ENCODE measurements at regions not wholly inside any gene's neighbourhood (a gene's known extent, or its start where the extent isn't known, plus 50 kb on each side); places are given as distances from the start of the nearest gene placed in this dataset.

GRCh38 chr2:30341500-30342267 lies 105.4 kb upstream of the LCLAT1 start:
- DNase-seq = no peak

GRCh38 chr2:30346471-30347169 lies 100.4 kb upstream of the LCLAT1 start:
- DNase-seq = no peak

GRCh38 chr2:30348825-30349224 lies 98.2 kb upstream of the LCLAT1 start:
- DNase-seq = no peak

- no peak for DNase-seq
Measured at GRCh38 chr2:30349691-30350090, 97.4 kb upstream of the LCLAT1 start.

GRCh38 chr2:30351116-30351515 lies 95.9 kb upstream of the LCLAT1 start:
- no peak for DNase-seq

- DNase-seq = no peak
Measured at GRCh38 chr2:30351949-30352348, 95.1 kb upstream of the LCLAT1 start.

GRCh38 chr2:30354150-30354549 lies 92.9 kb upstream of the LCLAT1 start:
- DNase-seq = no peak

GRCh38 chr2:30354621-30355020 lies 92.4 kb upstream of the LCLAT1 start:
- DNase-seq = no peak

GRCh38 chr2:30355306-30355705 lies 91.7 kb upstream of the LCLAT1 start:
- no peak for DNase-seq

GRCh38 chr2:30356071-30356470 lies 91.0 kb upstream of the LCLAT1 start:
- DNase-seq = no peak

- DNase-seq = no peak
Measured at GRCh38 chr2:30356776-30357175, 90.3 kb upstream of the LCLAT1 start.

- no peak for DNase-seq
Measured at GRCh38 chr2:30358351-30358750, 88.7 kb upstream of the LCLAT1 start.

GRCh38 chr2:30358842-30359241 lies 88.2 kb upstream of the LCLAT1 start:
- DNase-seq = no peak

- DNase-seq = no peak
Measured at GRCh38 chr2:30359644-30360167, 87.3 kb upstream of the LCLAT1 start.

GRCh38 chr2:30361751-30362394 lies 85.2 kb upstream of the LCLAT1 start:
- DNase-seq = no peak

- no peak for DNase-seq
Measured at GRCh38 chr2:30362468-30363081, 84.5 kb upstream of the LCLAT1 start.

GRCh38 chr2:30363406-30363805 lies 83.6 kb upstream of the LCLAT1 start:
- no peak for DNase-seq

- no peak for DNase-seq
Measured at GRCh38 chr2:30365201-30365600, 81.8 kb upstream of the LCLAT1 start.

GRCh38 chr2:30366199-30366691 lies 80.8 kb upstream of the LCLAT1 start:
- peak; percentile 31 for DNase-seq

GRCh38 chr2:30367232-30368070 lies 79.6 kb upstream of the LCLAT1 start:
- DNase-seq = no peak

GRCh38 chr2:30368258-30368657 lies 78.8 kb upstream of the LCLAT1 start:
- no peak for DNase-seq

GRCh38 chr2:30371028-30371689 lies 75.9 kb upstream of the LCLAT1 start:
- no peak for DNase-seq

All from activated T-cell treated with anti-CD3 and anti-CD28 coated beads, Interleukin-2, amount 50 U/mL, for 1 hour (primary cell).